ENCODE measurements at regions not wholly inside any gene's neighbourhood (a gene's known extent, or its start where the extent isn't known, plus 50 kb on each side); places are given as distances from the start of the nearest gene placed in this dataset.

DNA sequence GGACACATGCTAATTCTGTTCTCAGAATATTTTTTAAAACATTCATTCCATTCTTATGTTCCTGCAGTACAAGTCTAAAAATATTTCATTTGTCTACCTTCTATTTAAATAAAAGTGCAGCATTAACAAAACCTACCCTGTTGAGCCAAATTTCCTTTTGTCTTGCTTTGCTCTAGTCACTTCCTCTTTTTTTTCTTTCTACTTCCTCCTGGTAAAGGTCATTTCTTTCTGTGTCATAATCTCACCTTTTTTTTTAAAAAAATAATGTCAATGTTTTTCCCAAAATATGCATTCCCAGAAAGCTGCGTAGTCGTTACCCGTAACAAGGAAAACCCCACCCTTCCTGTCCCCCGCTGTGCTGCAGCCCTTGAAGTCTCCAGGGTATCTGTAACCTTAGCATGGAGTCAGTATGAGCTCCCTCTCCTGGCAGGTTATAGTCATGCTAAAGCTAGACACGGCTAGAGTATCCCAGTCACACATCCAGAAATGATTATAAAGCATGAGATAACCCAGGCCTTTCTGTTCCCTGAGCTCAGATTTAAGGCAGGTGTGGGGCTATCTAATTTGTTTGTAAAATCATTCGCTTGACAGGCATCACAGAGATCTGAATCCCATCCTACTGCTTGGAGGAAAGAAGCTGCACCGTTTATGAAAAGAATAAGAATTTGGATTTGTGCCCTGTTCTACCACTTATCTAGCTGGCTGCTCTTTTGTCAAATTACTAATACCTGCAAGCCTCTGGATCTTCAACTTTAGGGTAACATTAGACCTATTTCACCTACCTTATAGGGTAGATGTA is 51.1 kb upstream of the EED start:
- 20% methylated on average over 5 of the region's 7 CpGs for WGBS (ENCODE audit: insufficient coverage)
- ChIA-PET CTCF (interaction anchor here (0.6 to 5.4 kb wide), 39 partner anchors 7 to 181 kb away, joined by 3 to 37 read pairs (median 4); partner anchors contain the start of gene PICALM), POLR2A (interaction anchor here (0.6 to 1.2 kb wide), 4 partner anchors 124 to 152 kb away, joined by 3 to 5 read pairs (median 4); no protein-coding TSS in a partner anchor)
- Histone ChIP-seq H3K4me3 (ENCODE audit: control insufficient read depth in 1 of 7, extremely low read depth in 1 of 7, insufficient read depth in 4 of 7, low read depth in 2 of 7, low read length in 6 of 7) (peak overlapping the region in 4 of 7 experiments; percentile 19 to 66 (median 48)), H3K27ac (ENCODE audit: insufficient read depth in 1 of 2, low read depth in 1 of 2, low read length in 2 of 2, poor library complexity in 1 of 2, severe bottlenecking in 2 of 2) (peak overlapping the region in 1 of 2 experiments; percentile 74), H3K4me1 (ENCODE audit: control extremely low read depth in 1 of 4, control insufficient read depth in 4 of 4, insufficient read depth in 4 of 4, low read length in 3 of 4) (peaks cover 12 to 39% (median 26%) of the 10 kb centered on the region in 4 experiments), H3K9me3 (ENCODE audit: control extremely low read depth in 1 of 5, control insufficient read depth in 4 of 5, insufficient read depth in 2 of 5, low read depth in 1 of 5, low read length in 4 of 5) (no peaks in the 10 kb centered on the region), H3K36me3 (ENCODE audit: control insufficient read depth in 4 of 4, insufficient read depth in 4 of 4, low read length in 3 of 4) (no peaks in the 10 kb centered on the region), H3K27me3 (replicated peaks in 2 of 5; ENCODE audit: control insufficient read depth in 4 of 5, insufficient read depth in 5 of 5, low read length in 4 of 5) (no peaks in the 10 kb centered on the region)
- DNase-seq, result peak; percentile 81 to 89 (median 89)

DNA sequence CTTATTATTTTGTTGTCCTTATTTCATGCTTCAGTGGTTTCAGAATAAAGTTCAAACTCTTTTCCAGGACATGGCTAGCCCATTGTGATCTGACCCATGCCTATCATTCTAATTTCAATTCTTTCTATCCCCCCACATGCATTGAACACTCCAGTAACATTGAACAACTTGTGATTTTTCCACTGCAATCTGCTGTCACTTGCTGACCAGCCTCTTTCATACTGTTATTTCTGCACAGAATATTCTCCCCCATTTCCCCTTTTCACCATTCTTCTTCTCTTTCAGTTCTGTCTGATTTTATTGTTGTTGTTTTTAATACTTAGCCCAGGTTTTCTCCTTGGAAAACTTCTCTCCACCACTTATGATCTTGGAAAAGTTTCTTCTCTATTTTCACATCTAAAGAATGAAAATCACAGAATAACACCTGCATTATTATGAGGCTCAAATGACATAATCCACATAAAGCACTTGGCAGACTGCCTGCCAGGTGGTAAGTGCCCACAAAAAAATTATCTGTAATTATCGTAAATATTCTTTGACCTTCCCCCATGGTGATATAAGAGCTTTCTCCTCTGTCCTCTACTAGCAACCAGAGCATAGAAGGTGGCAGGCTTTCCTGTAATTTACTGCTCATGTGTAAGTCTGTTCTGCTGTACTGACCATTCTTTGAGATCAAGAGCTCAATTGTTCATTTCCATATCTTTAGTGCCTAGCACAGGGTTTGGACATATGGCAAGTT is 51.9 kb upstream of the EED start:
- ChIA-PET CTCF (interaction anchor here (0.7 to 5.4 kb wide), 29 partner anchors 9 to 180 kb away, joined by 3 to 37 read pairs (median 5); partner anchors contain the start of gene PICALM), POLR2A (interaction anchor here (0.6 to 1.0 kb wide), 2 partner anchors 123 to 151 kb away, joined by 3 read pairs; no protein-coding TSS in a partner anchor)
- Histone ChIP-seq H3K27ac (ENCODE audit: insufficient read depth in 1 of 2, low read depth in 1 of 2, low read length in 2 of 2, poor library complexity in 1 of 2, severe bottlenecking in 2 of 2) (peak overlapping the region in 1 of 2 experiments; percentile 74), H3K9me3 (ENCODE audit: control extremely low read depth in 1 of 5, control insufficient read depth in 4 of 5, insufficient read depth in 2 of 5, low read depth in 1 of 5, low read length in 4 of 5) (no peaks in the 10 kb centered on the region), H3K27me3 (replicated peaks in 2 of 5; ENCODE audit: control insufficient read depth in 4 of 5, insufficient read depth in 5 of 5, low read length in 4 of 5) (no peaks in the 10 kb centered on the region), H3K4me1 (ENCODE audit: control extremely low read depth in 1 of 4, control insufficient read depth in 4 of 4, insufficient read depth in 4 of 4, low read length in 3 of 4) (peaks cover 12 to 37% (median 25%) of the 10 kb centered on the region in 4 experiments), H3K36me3 (ENCODE audit: control insufficient read depth in 4 of 4, insufficient read depth in 4 of 4, low read length in 3 of 4) (no peaks in the 10 kb centered on the region), H3K4me3 (ENCODE audit: control insufficient read depth in 1 of 7, extremely low read depth in 1 of 7, insufficient read depth in 4 of 7, low read depth in 2 of 7, low read length in 6 of 7) (peak overlapping the region in 2 of 7 experiments; percentile 46 to 66)
- no CpG with 5 or more reads among the region's 1 CpG for WGBS (ENCODE audit: insufficient coverage)
- peak in 1 of 3 donors; percentile 15 for DNase-seq

- H3K4me3 ChIP-seq (ENCODE audit: control insufficient read depth in 1 of 7, extremely low read depth in 1 of 7, insufficient read depth in 4 of 7, low read depth in 2 of 7, low read length in 6 of 7), result no peak overlapping the region
- no CpG with 5 or more reads among the region's 1 CpG for WGBS (ENCODE audit: insufficient coverage)
- ChIA-PET POLR2A (no interaction called here), CTCF (interaction anchor here (0.7 to 1.5 kb wide), 2 partner anchors 10 to 124 kb away, joined by 4 read pairs; partner anchors contain the start of gene PICALM)
- no peak for DNase-seq
- H3K9me3 ChIP-seq (ENCODE audit: control extremely low read depth in 1 of 5, control insufficient read depth in 4 of 5, insufficient read depth in 2 of 5, low read depth in 1 of 5, low read length in 4 of 5), result no peaks in the 10 kb centered on the region
- H3K4me1 ChIP-seq (ENCODE audit: control extremely low read depth in 1 of 4, control insufficient read depth in 4 of 4, insufficient read depth in 4 of 4, low read length in 3 of 4), result peaks cover 8 to 29% (median 19%) of the 10 kb centered on the region in 4 experiments
- no peaks in the 10 kb centered on the region for H3K27me3 ChIP-seq (replicated peaks in 2 of 5; ENCODE audit: control insufficient read depth in 4 of 5, insufficient read depth in 5 of 5, low read length in 4 of 5)
- no peak overlapping the region for H3K27ac ChIP-seq (ENCODE audit: insufficient read depth in 1 of 2, low read depth in 1 of 2, low read length in 2 of 2, poor library complexity in 1 of 2, severe bottlenecking in 2 of 2)
- H3K36me3 ChIP-seq (ENCODE audit: control insufficient read depth in 4 of 4, insufficient read depth in 4 of 4, low read length in 3 of 4), result no peaks in the 10 kb centered on the region
Observed at GRCh38 chr11:86191874-86192273, 52.7 kb upstream of the EED start.

DNA sequence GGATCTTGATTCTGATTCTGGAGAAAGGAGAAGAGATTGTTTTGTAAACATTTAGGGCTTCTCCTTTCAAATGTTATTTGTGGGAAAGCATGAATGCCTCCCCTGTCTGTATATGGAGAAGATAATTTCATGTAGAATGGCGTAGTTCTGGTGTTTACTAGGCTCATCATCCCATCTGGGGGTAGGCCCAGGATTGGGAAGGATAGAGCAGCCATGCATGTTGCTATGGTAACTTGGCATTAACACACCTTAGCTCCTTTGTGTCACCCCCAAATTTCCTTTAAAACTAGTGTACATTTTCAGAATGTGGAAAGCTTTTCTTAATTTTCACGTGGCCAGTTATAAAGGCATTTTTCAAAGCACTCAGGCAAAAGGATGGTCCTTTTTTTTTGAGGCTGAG is 57.5 kb upstream of the EED start:
- DNase-seq, result no peak
- ChIA-PET POLR2A (interaction anchor here (0.7 kb wide), 1 partner anchor 136 kb away, joined by 3 read pairs; no protein-coding TSS in a partner anchor), CTCF (interaction anchor here (1.2 to 1.3 kb wide), 2 partner anchors 35 to 146 kb away, joined by 3 to 4 read pairs; no protein-coding TSS in a partner anchor)
- Histone ChIP-seq H3K36me3 (ENCODE audit: control insufficient read depth in 4 of 4, insufficient read depth in 4 of 4, low read length in 3 of 4) (no peaks in the 10 kb centered on the region), H3K27me3 (replicated peaks in 2 of 5; ENCODE audit: control insufficient read depth in 4 of 5, insufficient read depth in 5 of 5, low read length in 4 of 5) (no peaks in the 10 kb centered on the region), H3K4me3 (ENCODE audit: control insufficient read depth in 1 of 7, extremely low read depth in 1 of 7, insufficient read depth in 4 of 7, low read depth in 2 of 7, low read length in 6 of 7) (no peak overlapping the region), H3K9me3 (ENCODE audit: control extremely low read depth in 1 of 5, control insufficient read depth in 4 of 5, insufficient read depth in 2 of 5, low read depth in 1 of 5, low read length in 4 of 5) (no peaks in the 10 kb centered on the region), H3K27ac (ENCODE audit: insufficient read depth in 1 of 2, low read depth in 1 of 2, low read length in 2 of 2, poor library complexity in 1 of 2, severe bottlenecking in 2 of 2) (no peak overlapping the region), H3K4me1 (ENCODE audit: control extremely low read depth in 1 of 4, control insufficient read depth in 4 of 4, insufficient read depth in 4 of 4, low read length in 3 of 4) (peaks cover 10 to 13% (median 12%) of the 10 kb centered on the region in 4 experiments)
- WGBS (ENCODE audit: insufficient coverage), result no CpG with 5 or more reads among the region's 2 CpGs

DNA sequence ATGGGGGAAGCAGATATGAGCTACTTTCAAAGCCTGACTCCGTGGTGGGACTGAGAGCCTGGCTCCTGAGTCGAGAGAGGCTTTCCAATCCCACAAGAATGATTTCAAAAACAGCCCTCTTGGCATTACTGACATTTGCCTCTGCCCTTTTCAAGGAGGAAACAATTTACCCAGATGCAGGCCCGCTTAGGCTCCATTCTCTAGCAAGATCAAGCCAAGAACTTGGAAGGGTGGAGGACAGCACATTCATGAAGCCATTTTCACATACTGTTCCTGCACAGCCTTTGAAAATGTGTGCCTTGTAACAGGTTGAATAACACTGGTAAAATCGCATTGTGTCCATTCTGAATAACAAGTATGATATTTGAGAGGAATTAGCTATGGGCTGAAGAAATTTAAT is 58.2 kb upstream of the EED start:
- WGBS (ENCODE audit: insufficient coverage), result 88% methylated on average over 4 of the region's 4 CpGs
- ChIA-PET POLR2A (interaction anchor here (0.7 kb wide), 1 partner anchor 135 kb away, joined by 3 read pairs; no protein-coding TSS in a partner anchor), CTCF (interaction anchor here (0.6 to 1.6 kb wide), 7 partner anchors 8 to 212 kb away, joined by 3 to 4 read pairs (median 3); no protein-coding TSS in a partner anchor)

DNA sequence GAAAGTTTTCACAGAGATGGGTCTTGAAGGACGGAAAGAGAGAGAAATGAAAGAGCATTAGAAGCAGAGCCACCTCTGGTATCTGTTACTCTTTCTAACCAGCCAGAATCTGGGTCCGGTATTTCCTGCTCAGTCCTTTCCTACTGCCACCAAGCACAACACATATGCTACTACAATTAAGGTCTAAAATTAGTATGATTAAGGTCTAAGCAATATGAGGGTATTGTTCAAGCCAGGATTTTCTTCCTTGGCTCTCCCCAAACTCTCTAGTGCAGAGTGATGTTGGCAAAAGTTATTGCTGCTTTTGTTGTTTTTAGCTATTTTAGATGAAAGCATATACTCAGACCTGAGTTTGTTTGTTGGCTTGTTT is 59.2 kb upstream of the EED start:
- no peaks in the 10 kb centered on the region for H3K9me3 ChIP-seq (ENCODE audit: control extremely low read depth in 1 of 5, control insufficient read depth in 4 of 5, insufficient read depth in 2 of 5, low read depth in 1 of 5, low read length in 4 of 5)
- peaks cover 20 to 27% (median 25%) of the 10 kb centered on the region in 4 experiments for H3K4me1 ChIP-seq (ENCODE audit: control extremely low read depth in 1 of 4, control insufficient read depth in 4 of 4, insufficient read depth in 4 of 4, low read length in 3 of 4)
- DNase-seq, result no peak
- no peaks in the 10 kb centered on the region for H3K27me3 ChIP-seq (replicated peaks in 2 of 5; ENCODE audit: control insufficient read depth in 4 of 5, insufficient read depth in 5 of 5, low read length in 4 of 5)
- H3K4me3 ChIP-seq (ENCODE audit: control insufficient read depth in 1 of 7, extremely low read depth in 1 of 7, insufficient read depth in 4 of 7, low read depth in 2 of 7, low read length in 6 of 7), result no peak overlapping the region
- POLR2A ChIA-PET, result no interaction called here
- H3K36me3 ChIP-seq (ENCODE audit: control insufficient read depth in 4 of 4, insufficient read depth in 4 of 4, low read length in 3 of 4), result no peaks in the 10 kb centered on the region
- no CpG with 5 or more reads among the region's 2 CpGs for WGBS (ENCODE audit: insufficient coverage)
- H3K27ac ChIP-seq (ENCODE audit: insufficient read depth in 1 of 2, low read depth in 1 of 2, low read length in 2 of 2, poor library complexity in 1 of 2, severe bottlenecking in 2 of 2), result no peak overlapping the region
- CTCF ChIA-PET, result interaction anchor here (1.3 to 3.2 kb wide), 4 partner anchors 8 to 21 kb away, joined by 3 to 21 read pairs (median 4); no protein-coding TSS in a partner anchor

More for the DNA sequence above, 58.2 kb upstream of the EED start:
- Histone ChIP-seq H3K36me3 (ENCODE audit: control insufficient read depth in 4 of 4, insufficient read depth in 4 of 4, low read length in 3 of 4) (no peaks in the 10 kb centered on the region), H3K4me3 (ENCODE audit: control insufficient read depth in 1 of 7, extremely low read depth in 1 of 7, insufficient read depth in 4 of 7, low read depth in 2 of 7, low read length in 6 of 7) (no peak overlapping the region), H3K9me3 (ENCODE audit: control extremely low read depth in 1 of 5, control insufficient read depth in 4 of 5, insufficient read depth in 2 of 5, low read depth in 1 of 5, low read length in 4 of 5) (no peaks in the 10 kb centered on the region), H3K4me1 (ENCODE audit: control extremely low read depth in 1 of 4, control insufficient read depth in 4 of 4, insufficient read depth in 4 of 4, low read length in 3 of 4) (peaks cover 15 to 17% (median 15%) of the 10 kb centered on the region in 4 experiments), H3K27ac (ENCODE audit: insufficient read depth in 1 of 2, low read depth in 1 of 2, low read length in 2 of 2, poor library complexity in 1 of 2, severe bottlenecking in 2 of 2) (no peak overlapping the region), H3K27me3 (replicated peaks in 2 of 5; ENCODE audit: control insufficient read depth in 4 of 5, insufficient read depth in 5 of 5, low read length in 4 of 5) (no peaks in the 10 kb centered on the region)
- DNase-seq, result no peak
